ENCODE measurements at regions not wholly inside any gene's neighbourhood (a gene's known extent, or its start where the extent isn't known, plus 50 kb on each side); places are given as distances from the start of the nearest gene placed in this dataset.

DNA sequence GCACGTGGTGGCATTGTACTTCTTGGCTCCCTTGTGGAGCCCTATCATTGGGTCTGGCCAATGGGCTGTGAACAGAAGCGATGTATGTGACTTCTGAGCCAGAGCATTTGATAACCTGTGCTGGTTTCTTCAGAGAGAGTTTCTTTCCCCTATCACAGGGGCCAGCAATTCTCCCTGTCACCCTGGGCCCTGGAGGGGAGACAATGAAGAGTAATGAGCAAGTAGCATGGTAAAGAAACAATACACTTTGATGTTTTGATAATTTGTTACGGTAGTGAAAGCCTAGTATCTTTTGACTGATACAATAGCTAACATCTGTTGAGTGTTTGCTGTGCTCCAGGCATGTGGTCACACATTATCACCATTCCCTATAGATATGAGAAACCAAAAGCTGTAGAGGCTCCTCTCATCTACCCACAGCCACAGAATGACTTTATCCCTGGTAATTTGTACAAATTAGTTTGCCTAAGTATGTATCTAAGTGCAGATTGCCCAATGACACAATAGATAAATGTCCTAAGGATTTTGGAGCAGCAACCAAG is 113.4 kb upstream of the SVIL start:
- TF ChIP-seq, protein P1, sequence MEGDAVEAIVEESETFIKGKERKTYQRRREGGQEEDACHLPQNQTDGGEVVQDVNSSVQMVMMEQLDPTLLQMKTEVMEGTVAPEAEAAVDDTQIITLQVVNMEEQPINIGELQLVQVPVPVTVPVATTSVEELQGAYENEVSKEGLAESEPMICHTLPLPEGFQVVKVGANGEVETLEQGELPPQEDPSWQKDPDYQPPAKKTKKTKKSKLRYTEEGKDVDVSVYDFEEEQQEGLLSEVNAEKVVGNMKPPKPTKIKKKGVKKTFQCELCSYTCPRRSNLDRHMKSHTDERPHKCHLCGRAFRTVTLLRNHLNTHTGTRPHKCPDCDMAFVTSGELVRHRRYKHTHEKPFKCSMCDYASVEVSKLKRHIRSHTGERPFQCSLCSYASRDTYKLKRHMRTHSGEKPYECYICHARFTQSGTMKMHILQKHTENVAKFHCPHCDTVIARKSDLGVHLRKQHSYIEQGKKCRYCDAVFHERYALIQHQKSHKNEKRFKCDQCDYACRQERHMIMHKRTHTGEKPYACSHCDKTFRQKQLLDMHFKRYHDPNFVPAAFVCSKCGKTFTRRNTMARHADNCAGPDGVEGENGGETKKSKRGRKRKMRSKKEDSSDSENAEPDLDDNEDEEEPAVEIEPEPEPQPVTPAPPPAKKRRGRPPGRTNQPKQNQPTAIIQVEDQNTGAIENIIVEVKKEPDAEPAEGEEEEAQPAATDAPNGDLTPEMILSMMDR (IDR thresholded peaks at IDR 0.05): no peak
- TF ChIP-seq POLR2A (IDR thresholded peaks at IDR 0.05): no peak
- no peak overlapping the region for H3K4me3 ChIP-seq (ENCODE audit: low read depth, poor library complexity, severe bottlenecking)
- DNase-seq (ENCODE audit: low spot score in 2 of 2): no peak
- WGBS, 2 donors: 85 to 93% methylated on average over 3 of the region's 3 CpGs
- intact Hi-C loops (cut with DNase I; ENCODE audit: low total_unique reads): no loop called here

DNA sequence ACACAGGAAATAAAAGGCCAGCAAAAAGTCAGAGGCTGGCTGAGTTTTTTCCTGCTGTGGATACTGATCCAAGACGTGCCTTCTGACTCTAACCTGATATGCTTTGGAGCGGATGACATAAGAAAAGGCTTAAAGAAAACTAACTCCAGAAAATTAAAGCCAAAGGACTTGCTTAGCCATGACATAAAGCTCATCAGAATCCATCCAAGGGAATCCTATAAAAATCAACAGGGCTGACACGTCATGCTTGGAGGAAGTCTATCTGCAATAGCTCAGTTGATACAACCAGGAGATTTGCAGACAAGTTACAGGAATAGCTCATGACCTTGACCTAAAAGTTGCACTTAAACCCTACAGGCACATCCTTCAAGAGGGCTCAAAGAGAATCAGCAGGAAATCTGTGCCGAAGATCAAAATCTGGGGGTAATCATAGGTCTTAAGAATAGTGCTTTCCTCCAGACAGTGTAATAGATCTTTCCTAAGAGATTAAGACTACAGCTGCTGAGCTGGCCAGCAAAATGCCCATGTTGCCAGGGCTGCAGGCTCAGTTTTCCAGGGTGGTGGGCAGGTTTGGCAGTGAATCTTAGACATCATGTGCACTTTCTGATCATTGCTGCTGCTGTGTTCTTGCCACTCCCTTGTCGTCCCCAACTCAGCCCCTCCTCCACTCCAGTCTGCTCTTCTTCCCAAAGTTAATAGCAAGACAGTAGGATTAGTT is 111.5 kb upstream of the SVIL start:
- 44 to 47% methylated on average over 5 of the region's 5 CpGs for WGBS, 2 donors
- DNase-seq (ENCODE audit: low spot score in 2 of 2): no peak
- H3K4me3 ChIP-seq (ENCODE audit: low read depth, poor library complexity, severe bottlenecking): no peak overlapping the region
- intact Hi-C loops (cut with DNase I; ENCODE audit: low total_unique reads): no loop called here
- no peak for TF ChIP-seq POLR2A (IDR thresholded peaks at IDR 0.05)
- TF ChIP-seq, protein P1 (IDR thresholded peaks at IDR 0.05): no peak

DNA sequence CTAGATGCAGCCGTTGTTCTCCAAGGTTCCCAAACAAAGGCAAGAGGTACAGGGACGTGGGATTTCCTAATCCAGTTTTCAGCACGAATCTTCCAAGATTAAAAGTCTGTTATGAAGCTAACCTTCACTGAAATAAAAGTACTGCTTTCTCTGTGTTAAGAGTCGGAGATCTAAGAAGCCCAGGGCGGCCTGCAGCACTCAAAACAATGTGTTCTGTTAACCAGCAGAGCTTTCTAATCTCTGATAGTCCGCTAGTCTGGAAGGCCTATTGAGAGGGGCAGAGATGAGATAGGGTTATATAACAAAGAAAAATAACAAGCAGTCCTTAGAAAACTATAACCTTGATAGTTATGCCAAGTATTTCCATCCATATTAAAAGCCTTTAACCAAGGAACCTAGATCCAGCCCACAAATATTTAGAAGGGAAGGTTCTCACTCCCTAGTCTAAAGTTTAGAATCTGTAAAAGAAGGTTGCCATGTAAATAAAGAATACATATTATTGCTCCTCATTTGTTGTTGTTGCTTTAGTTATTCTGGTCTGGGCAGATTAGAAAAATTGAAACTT is 106.3 kb upstream of the SVIL start:
- intact Hi-C loops (cut with DNase I; ENCODE audit: low total_unique reads): no loop called here
- no peak for DNase-seq (ENCODE audit: low spot score in 2 of 2)

DNA sequence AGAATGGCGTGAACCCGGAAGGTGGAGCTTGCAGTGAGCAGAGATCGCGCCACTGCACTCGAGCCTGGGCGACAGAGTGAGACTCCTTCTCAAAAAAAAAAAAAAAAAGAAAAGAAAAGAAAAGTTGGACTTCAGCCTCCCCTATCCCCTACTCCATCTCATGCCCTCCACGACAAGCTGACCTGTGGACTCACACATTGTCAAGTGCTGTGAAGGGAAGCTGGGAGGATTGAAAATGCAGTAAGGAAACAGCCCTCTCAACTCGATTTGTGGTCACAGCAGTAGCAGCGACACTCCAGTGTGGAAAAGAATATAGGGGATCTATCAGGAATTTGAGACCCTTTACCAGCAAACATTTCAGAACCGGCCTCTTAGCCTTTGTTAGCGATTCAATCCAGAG is 103.6 kb upstream of the SVIL start:
- 94 to 95% methylated on average over 11 of the region's 11 CpGs for WGBS, 2 donors
- DNase-seq (ENCODE audit: low spot score in 2 of 2): no peak
- no peak overlapping the region for H3K4me3 ChIP-seq (ENCODE audit: low read depth, poor library complexity, severe bottlenecking)
- TF ChIP-seq POLR2A (IDR thresholded peaks at IDR 0.05): no peak
- TF ChIP-seq, protein P1 (IDR thresholded peaks at IDR 0.05): no peak
- intact Hi-C loops (cut with DNase I; ENCODE audit: low total_unique reads): no loop called here

More for the DNA sequence above, 106.3 kb upstream of the SVIL start:
- no peak overlapping the region for H3K4me3 ChIP-seq (ENCODE audit: low read depth, poor library complexity, severe bottlenecking)
- TF ChIP-seq, protein P1 (IDR thresholded peaks at IDR 0.05): no peak
- no peak for TF ChIP-seq POLR2A (IDR thresholded peaks at IDR 0.05)
- 55 to 61% methylated on average over 6 of the region's 6 CpGs for WGBS, 2 donors

DNA sequence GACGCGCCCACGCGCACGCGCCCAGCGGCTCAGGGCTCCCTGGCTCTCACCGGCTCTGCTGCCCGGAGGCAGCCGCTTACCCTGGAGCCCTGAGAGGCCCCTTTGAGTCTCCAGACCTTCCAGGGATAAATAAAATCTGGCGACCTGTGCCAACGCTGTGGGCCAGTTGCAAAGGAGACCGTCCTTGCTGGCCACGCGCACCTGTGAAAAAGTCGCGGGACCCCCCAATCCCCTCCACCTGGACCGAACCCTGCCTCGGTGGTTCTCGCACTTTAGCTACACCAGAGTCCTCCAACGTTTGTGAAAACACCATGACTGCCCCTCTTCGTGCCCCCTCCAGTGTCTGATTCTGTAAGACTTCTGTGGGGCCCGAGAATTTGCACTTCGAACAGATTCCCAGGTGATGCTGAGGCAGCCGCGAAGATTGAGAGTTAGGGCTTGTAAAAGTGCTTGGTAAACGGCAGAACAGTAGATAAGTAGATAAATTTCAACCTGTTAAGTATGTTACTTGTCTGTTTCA is 102.4 kb upstream of the SVIL start:
- intact Hi-C loops (cut with DNase I; ENCODE audit: low total_unique reads): no loop called here
- TF ChIP-seq, protein P1 (IDR thresholded peaks at IDR 0.05): no peak
- TF ChIP-seq POLR2A (IDR thresholded peaks at IDR 0.05): no peak
- H3K4me3 ChIP-seq (ENCODE audit: low read depth, poor library complexity, severe bottlenecking): no peak overlapping the region
- DNase-seq (ENCODE audit: low spot score in 2 of 2): no peak
- 31 to 37% methylated on average over 20 to 24 of the region's 27 CpGs for WGBS, 2 donors

Data from lower leg skin (tissue), 4 donors.